Colonic mucosa (tissue), 4 donors: ENCODE measurements at regions not wholly inside any gene's neighbourhood (a gene's known extent, or its start where the extent isn't known, plus 50 kb on each side); places are given as distances from the start of the nearest gene placed in this dataset.

ENCODE experiments used
- DNase-seq: peaks from one replicate; pipeline ENCODE4 v3.0.0-alpha.2; 2020
- H3K27ac ChIP-seq: fragments of 200-600 bp; one replicate; pipeline ENCODE4 v1.8.0; 2021
- H3K27me3 ChIP-seq: fragments of 200-600 bp; one replicate; pipeline ENCODE4 v1.8.0; 2021
- H3K36me3 ChIP-seq: fragments of 200-600 bp; one replicate; pipeline ENCODE4 v1.8.0; 2021
- H3K4me1 ChIP-seq: fragments of 200-600 bp; one replicate; pipeline ENCODE4 v1.8.0; 2021; ENCODE audit warnings: mild to moderate bottlenecking
- H3K4me3 ChIP-seq: fragments of 200-600 bp; one replicate; pipeline ENCODE4 v1.8.0; 2021
- H3K9ac ChIP-seq, 2 donors: one replicate each; pipeline ENCODE4 v1.7.0; 2013; ENCODE audit warnings: control low read depth in 2 of 2, low read depth in 2 of 2, low read length in 2 of 2
- H3K9me3 ChIP-seq: fragments of 200-600 bp; one replicate; pipeline ENCODE4 v1.8.0; 2021
- intact Hi-C: fragments of 100-400 bp; cut with DNase I; formaldehyde crosslinking; loops from one replicate; pipeline ENCODE4 v1.14.1; 2022
- TF ChIP-seq, protein P1 (sequence below): fragments of 200-600 bp; IDR thresholded peaks from one replicate; pipeline ENCODE4 v1.8.0; 2022; ENCODE audit warnings: antibody characterized with exemption, mild to moderate bottlenecking
- donor health status: healthy.
- donor health status: DM: no; HTN: no; CAD: no.
- donor health status: DM: no; HTN: no; CAD: no.

GRCh38 chr11:44376423-44376822, 66.5 kb upstream of the ALX4 start:
- Histone ChIP-seq H3K27me3 (no peaks in the 10 kb centered on the region), H3K36me3 (no peaks in the 10 kb centered on the region), H3K27ac (no peak overlapping the region), H3K9me3 (no peaks in the 10 kb centered on the region), H3K9ac (no peak overlapping the region), H3K4me3 (no peak overlapping the region), H3K4me1 (no peaks in the 10 kb centered on the region)
- TF ChIP-seq, protein P1, sequence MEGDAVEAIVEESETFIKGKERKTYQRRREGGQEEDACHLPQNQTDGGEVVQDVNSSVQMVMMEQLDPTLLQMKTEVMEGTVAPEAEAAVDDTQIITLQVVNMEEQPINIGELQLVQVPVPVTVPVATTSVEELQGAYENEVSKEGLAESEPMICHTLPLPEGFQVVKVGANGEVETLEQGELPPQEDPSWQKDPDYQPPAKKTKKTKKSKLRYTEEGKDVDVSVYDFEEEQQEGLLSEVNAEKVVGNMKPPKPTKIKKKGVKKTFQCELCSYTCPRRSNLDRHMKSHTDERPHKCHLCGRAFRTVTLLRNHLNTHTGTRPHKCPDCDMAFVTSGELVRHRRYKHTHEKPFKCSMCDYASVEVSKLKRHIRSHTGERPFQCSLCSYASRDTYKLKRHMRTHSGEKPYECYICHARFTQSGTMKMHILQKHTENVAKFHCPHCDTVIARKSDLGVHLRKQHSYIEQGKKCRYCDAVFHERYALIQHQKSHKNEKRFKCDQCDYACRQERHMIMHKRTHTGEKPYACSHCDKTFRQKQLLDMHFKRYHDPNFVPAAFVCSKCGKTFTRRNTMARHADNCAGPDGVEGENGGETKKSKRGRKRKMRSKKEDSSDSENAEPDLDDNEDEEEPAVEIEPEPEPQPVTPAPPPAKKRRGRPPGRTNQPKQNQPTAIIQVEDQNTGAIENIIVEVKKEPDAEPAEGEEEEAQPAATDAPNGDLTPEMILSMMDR: no peak
- DNase-seq: no peak
- intact Hi-C loops: no loop called here

GRCh38 chr11:44377121-44377520, 67.2 kb upstream of the ALX4 start:
- TF ChIP-seq, protein P1: no peak
- H3K4me1 ChIP-seq: no peaks in the 10 kb centered on the region
- intact Hi-C loops: no loop called here
- no peaks in the 10 kb centered on the region for H3K36me3 ChIP-seq
- DNase-seq: no peak
- no peaks in the 10 kb centered on the region for H3K9me3 ChIP-seq
- no peak overlapping the region for H3K27ac ChIP-seq
- no peak overlapping the region for H3K4me3 ChIP-seq
- no peak overlapping the region for H3K9ac ChIP-seq
- no peaks in the 10 kb centered on the region for H3K27me3 ChIP-seq

DNA sequence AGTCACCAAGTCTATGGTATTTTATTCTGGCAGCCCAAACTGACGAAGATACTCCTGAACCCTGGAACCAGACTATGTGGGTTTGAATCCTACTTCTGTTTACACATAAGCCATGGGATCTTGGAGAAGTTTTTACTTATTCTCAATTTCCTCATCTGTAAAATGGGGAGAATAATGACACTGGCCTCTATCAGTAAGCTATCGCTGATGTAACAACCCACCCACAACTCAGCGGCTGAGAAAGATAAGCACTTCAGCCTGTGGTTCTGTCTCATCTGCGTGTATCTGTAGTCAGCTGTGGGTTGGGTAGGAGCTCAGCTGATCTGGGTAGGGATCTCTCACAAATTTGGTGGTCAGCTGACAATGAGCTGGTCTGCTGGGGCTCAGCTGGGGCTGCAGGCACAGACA, 68.0 kb upstream of the ALX4 start:
- no peak for DNase-seq
- TF ChIP-seq, protein P1: no peak
- Histone ChIP-seq H3K27ac (no peak overlapping the region), H3K36me3 (no peaks in the 10 kb centered on the region), H3K9me3 (no peaks in the 10 kb centered on the region), H3K4me3 (no peak overlapping the region), H3K9ac (no peak overlapping the region), H3K27me3 (no peaks in the 10 kb centered on the region), H3K4me1 (no peaks in the 10 kb centered on the region)
- intact Hi-C loops: no loop called here

DNA sequence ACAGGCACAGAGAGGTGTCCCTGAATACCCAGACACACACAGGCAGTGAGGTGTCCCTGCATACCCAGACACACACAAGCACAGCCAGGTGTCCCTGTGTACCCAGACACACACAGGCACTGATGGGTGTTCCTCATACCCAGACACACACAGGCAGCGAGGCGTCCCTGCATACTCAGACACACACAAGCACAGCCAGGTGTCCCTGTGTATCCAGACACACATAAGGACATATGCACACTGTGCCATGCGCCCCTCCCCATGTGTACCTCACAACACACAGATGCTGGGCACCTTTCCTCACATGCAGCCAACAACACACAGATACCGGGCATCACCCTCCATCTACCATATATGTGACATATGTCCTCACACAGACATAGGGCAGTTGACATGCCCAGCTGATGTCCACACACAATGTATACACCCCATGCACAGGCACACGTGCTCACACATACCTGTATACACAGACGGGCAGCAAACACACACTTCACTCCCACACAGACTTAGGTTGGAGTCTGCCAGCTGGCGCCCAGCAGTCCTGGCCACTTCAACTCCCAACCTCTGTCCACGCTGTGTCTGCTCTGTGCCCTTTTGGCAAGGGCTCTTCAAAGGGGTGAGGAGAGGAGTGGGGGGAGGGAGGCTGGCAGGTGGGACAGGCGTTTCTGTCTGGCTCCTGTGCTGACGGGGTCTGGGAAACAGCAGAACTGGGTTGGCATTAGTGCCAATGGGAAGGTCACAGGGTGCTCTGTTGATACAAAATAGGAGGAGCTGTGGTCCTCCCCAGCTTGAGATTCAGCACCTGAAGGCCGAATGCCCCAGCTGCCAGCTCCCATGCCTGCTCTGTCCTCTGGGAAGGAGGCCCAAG, 69.4 kb upstream of the ALX4 start:
- no peaks in the 10 kb centered on the region for H3K9me3 ChIP-seq
- no peak for DNase-seq
- no peaks in the 10 kb centered on the region for H3K4me1 ChIP-seq
- H3K27ac ChIP-seq: no peak overlapping the region
- intact Hi-C loops: no loop called here
- TF ChIP-seq, protein P1: no peak
- no peaks in the 10 kb centered on the region for H3K27me3 ChIP-seq
- no peak overlapping the region for H3K9ac ChIP-seq
- H3K4me3 ChIP-seq: no peak overlapping the region
- no peaks in the 10 kb centered on the region for H3K36me3 ChIP-seq

DNA sequence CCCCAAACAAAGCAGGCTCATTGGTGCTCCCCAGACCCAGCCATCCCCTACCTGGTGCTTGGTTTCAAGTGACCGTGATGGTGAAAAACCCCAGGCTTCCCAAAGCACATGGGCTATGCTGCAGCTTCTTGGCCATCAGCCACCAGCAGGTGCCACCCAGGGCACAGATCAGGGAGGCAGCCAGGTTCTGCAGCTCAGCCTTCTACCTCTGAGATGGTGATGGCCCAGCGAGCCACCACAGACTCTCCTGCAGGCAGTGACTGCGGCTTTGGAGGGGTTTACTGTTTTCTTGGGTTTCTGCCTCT, 70.0 kb upstream of the ALX4 start:
- H3K4me3 ChIP-seq: no peak overlapping the region
- TF ChIP-seq, protein P1: no peak
- intact Hi-C loops: no loop called here

More for the DNA sequence above, 70.0 kb upstream of the ALX4 start:
- Histone ChIP-seq H3K36me3 (no peaks in the 10 kb centered on the region), H3K27ac (no peak overlapping the region), H3K9ac (no peak overlapping the region), H3K9me3 (no peaks in the 10 kb centered on the region), H3K4me1 (no peaks in the 10 kb centered on the region), H3K27me3 (no peaks in the 10 kb centered on the region)
- DNase-seq: no peak
